DOHH2 (cell line): ENCODE measurements at regions not wholly inside any gene's neighbourhood (a gene's known extent, or its start where the extent isn't known, plus 50 kb on each side); places are given as distances from the start of the nearest gene placed in this dataset.

ENCODE experiments used
- H3F3A ChIP-seq: fragments of 200-600 bp; sonication (generic), shearing (Covaris generic); 2 replicates; pipeline ENCODE4 v1.6.0; 2016; ENCODE audit warnings: antibody characterized with exemption, mild to moderate bottlenecking; ENCODE audit not compliant: control insufficient read depth, insufficient read depth
- H3K27ac ChIP-seq: fragments of 200-600 bp; sonication (generic); 2 replicates; pipeline ENCODE4 v1.5.1; 2014; ENCODE audit warnings: low read depth, mild to moderate bottlenecking, low read length, moderate library complexity
- H3K27me3 ChIP-seq: fragments of 200-600 bp; sonication (generic); 2 replicates; pipeline ENCODE4 v1.6.1; 2014; ENCODE audit warnings: mild to moderate bottlenecking, low read length, mixed read lengths; ENCODE audit not compliant: control insufficient read depth
- H3K36me3 ChIP-seq: fragments of 200-600 bp; sonication (generic); 2 replicates; pipeline ENCODE4 v1.6.1; 2014; ENCODE audit warnings: mild to moderate bottlenecking, low read length, moderate library complexity, mixed read lengths; ENCODE audit not compliant: control insufficient read depth
- H3K4me1 ChIP-seq: fragments of 200-600 bp; sonication (generic); 2 replicates; pipeline ENCODE4 v1.6.1; 2014; ENCODE audit warnings: mild to moderate bottlenecking, low read length, mixed read lengths; ENCODE audit not compliant: control insufficient read depth
- H3K4me2 ChIP-seq: fragments of 200-600 bp; sonication (generic); 2 replicates; pipeline ENCODE4 v1.6.0; 2014; ENCODE audit warnings: mild to moderate bottlenecking, low read length, moderate library complexity
- H3K4me3 ChIP-seq: fragments of 200-600 bp; sonication (generic); 2 replicates; pipeline ENCODE4 v1.5.1; 2014; ENCODE audit warnings: mild to moderate bottlenecking, low read length, mixed read lengths
- H3K79me2 ChIP-seq: fragments of 200-600 bp; sonication (generic); 2 replicates; pipeline ENCODE4 v1.6.1; 2014; ENCODE audit warnings: mild to moderate bottlenecking, low read length, mixed read lengths; ENCODE audit not compliant: control insufficient read depth
- H3K9me2 ChIP-seq: fragments of 200-600 bp; sonication (generic); replicated peaks from 2 replicates; pipeline ENCODE4 v1.6.1; 2014; ENCODE audit warnings: mild to moderate bottlenecking, low read length, mixed read lengths; ENCODE audit not compliant: control insufficient read depth
- H3K9me3 ChIP-seq: fragments of 200-600 bp; sonication (generic); 2 replicates; pipeline ENCODE4 v1.6.1; 2014; ENCODE audit warnings: antibody characterized with exemption, low read length, mixed read lengths; ENCODE audit not compliant: control insufficient read depth, insufficient read depth
- H4K20me1 ChIP-seq: fragments of 200-600 bp; sonication (generic); 2 replicates; pipeline ENCODE4 v1.6.0; 2014; ENCODE audit warnings: low read depth, mild to moderate bottlenecking, antibody characterized with exemption, low read length, moderate library complexity; ENCODE audit not compliant: control insufficient read depth, insufficient read depth
- EZH2phosphoT487 ChIP-seq: fragments of 200-600 bp; sonication (generic); IDR thresholded peaks from 2 replicates; pipeline ENCODE4 v1.6.1; 2017; ENCODE audit warnings: borderline replicate concordance, mild to moderate bottlenecking, antibody characterized with exemption, low read length, moderate library complexity, mixed read lengths
- TF ChIP-seq, protein P1 (sequence below): fragments of 200-600 bp; sonication (generic); IDR thresholded peaks from one replicate; pipeline ENCODE4 v1.5.1; 2014; ENCODE audit warnings: antibody characterized with exemption, mild to moderate bottlenecking, low read depth, low read length; ENCODE audit not compliant: poor library complexity, severe bottlenecking

DNA sequence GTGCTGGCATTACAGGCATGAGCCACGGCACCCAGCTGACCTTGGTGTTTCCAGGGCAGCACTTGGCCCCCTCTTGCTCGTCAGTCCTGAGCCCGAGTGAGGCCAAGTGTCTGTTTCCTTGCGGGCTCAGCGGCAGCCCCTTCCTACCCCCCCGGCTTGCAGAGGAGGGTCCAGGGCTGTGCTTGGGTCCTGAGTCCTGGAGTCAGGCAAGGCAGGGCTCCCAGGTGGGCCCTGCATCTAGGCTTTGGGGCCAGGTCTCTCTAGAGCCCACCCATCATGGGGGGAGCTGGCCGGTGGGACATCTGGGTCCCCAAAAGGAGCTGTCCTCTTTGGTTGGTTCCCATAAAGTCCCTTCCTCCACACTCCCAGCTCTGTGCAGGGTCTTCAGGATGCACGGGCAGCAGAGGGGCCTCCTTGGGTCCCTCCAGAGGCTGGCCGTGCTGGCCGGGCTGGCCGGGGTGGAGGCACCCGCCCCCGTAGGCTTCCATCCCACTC lies 63.7 kb upstream of the HPCAL1 start:
- TF ChIP-seq, protein P1, sequence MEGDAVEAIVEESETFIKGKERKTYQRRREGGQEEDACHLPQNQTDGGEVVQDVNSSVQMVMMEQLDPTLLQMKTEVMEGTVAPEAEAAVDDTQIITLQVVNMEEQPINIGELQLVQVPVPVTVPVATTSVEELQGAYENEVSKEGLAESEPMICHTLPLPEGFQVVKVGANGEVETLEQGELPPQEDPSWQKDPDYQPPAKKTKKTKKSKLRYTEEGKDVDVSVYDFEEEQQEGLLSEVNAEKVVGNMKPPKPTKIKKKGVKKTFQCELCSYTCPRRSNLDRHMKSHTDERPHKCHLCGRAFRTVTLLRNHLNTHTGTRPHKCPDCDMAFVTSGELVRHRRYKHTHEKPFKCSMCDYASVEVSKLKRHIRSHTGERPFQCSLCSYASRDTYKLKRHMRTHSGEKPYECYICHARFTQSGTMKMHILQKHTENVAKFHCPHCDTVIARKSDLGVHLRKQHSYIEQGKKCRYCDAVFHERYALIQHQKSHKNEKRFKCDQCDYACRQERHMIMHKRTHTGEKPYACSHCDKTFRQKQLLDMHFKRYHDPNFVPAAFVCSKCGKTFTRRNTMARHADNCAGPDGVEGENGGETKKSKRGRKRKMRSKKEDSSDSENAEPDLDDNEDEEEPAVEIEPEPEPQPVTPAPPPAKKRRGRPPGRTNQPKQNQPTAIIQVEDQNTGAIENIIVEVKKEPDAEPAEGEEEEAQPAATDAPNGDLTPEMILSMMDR, result no peak
- no peak for TF ChIP-seq EZH2phosphoT487
- Histone ChIP-seq H3K9me2 (no peaks in the 10 kb centered on the region), H3K4me3 (no peak overlapping the region), H3K9me3 (no peaks in the 10 kb centered on the region), H3F3A (no peaks in the 10 kb centered on the region), H3K27ac (no peak overlapping the region), H3K4me1 (no peaks in the 10 kb centered on the region), H3K27me3 (no peaks in the 10 kb centered on the region), H3K79me2 (no peaks in the 10 kb centered on the region), H3K4me2 (no peak overlapping the region), H4K20me1 (no peaks in the 10 kb centered on the region), H3K36me3 (no peaks in the 10 kb centered on the region)

DNA sequence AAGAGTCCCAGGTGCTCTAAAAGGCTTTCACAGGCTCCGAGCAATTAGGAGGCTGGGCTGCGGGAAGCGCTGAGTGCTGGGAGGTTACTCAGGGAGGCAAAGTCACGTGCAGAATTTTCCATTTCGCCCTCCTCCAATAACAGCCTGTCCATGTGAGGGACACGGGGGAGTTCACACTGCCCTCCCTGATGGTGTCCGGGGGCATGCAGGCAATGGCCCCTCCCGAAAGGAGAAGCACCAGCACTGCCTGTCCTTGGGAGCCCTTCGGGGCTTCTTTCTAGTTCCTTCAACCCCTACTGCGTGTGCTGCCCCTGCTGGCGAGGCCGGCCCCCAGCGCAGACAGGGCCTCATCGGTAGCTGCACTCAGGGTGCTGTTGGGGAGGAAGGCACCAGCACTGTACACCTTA lies 63.1 kb upstream of the HPCAL1 start:
- Histone ChIP-seq H3F3A (no peaks in the 10 kb centered on the region), H4K20me1 (no peaks in the 10 kb centered on the region)
- TF ChIP-seq EZH2phosphoT487, result no peak
- TF ChIP-seq, protein P1, result no peak

DNA sequence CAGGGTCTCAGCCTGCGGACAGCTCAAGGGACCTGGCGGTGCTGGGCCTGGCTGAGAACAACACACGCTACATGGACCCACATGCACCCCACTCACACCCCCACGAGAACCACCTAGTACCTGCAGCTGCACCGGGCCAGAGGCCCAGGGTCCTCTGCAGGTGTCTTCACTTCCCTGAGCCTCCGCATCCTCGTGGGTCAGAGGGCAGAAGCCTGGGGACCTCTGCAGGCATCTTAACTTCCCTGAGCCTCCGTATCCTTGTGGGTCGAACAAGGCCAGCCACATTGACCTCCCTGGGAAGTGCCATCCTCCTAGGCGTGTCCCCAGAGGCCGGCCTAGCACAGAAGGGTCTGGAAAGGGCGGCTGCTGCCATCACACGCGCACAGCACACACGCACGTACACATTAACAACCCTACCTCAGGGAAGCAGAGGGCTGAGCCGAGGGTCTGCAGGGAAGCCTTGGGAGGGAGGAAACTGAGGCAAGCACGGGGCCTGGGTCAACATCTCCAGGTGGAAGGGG lies 62.5 kb upstream of the HPCAL1 start:
- Histone ChIP-seq H3K4me2 (no peak overlapping the region), H3K4me1 (no peaks in the 10 kb centered on the region), H3F3A (no peaks in the 10 kb centered on the region), H3K4me3 (no peak overlapping the region), H3K9me2 (no peaks in the 10 kb centered on the region), H3K79me2 (no peaks in the 10 kb centered on the region), H3K9me3 (no peaks in the 10 kb centered on the region), H3K27me3 (no peaks in the 10 kb centered on the region), H3K27ac (no peak overlapping the region), H3K36me3 (no peaks in the 10 kb centered on the region), H4K20me1 (no peaks in the 10 kb centered on the region)
- TF ChIP-seq EZH2phosphoT487, result no peak
- TF ChIP-seq, protein P1, result no peak

More for the DNA sequence above, 63.1 kb upstream of the HPCAL1 start:
- H3K9me2 ChIP-seq, result no peaks in the 10 kb centered on the region
- H3K27ac ChIP-seq, result no peak overlapping the region
- H3K4me3 ChIP-seq, result no peak overlapping the region
- no peaks in the 10 kb centered on the region for H3K79me2 ChIP-seq
- H3K27me3 ChIP-seq, result no peaks in the 10 kb centered on the region
- H3K36me3 ChIP-seq, result no peaks in the 10 kb centered on the region
- H3K9me3 ChIP-seq, result no peaks in the 10 kb centered on the region
- no peaks in the 10 kb centered on the region for H3K4me1 ChIP-seq
- no peak overlapping the region for H3K4me2 ChIP-seq
